HG02870 (cell line): ENCODE measurements at regions not wholly inside any gene's neighbourhood (a gene's known extent, or its start where the extent isn't known, plus 50 kb on each side); places are given as distances from the start of the nearest gene placed in this dataset.
"Not testable (repeated sequence)": the region's sequence is repeated elsewhere in the genome, so short reads cannot be mapped to it uniquely, and the experiment has no call there.

ENCODE experiments used
- ATAC-seq: cut with Tn5 transposase; IDR thresholded peaks from one replicate; pipeline ENCODE4 v1.9.1; 2021; ENCODE audit warnings: mild to moderate bottlenecking, moderate library complexity; ENCODE audit not compliant: unreplicated experiment

- no peak for ATAC-seq
Observed at GRCh38 chr4:116183241-116183640, 902.1 kb downstream of the TRAM1L1 start.

GRCh38 chr4:116180157-116180601 is 905.2 kb downstream of the TRAM1L1 start:
- no peak for ATAC-seq

GRCh38 chr4:116151371-116151770 is 934.0 kb downstream of the TRAM1L1 start:
- ATAC-seq = not testable (repeated sequence)

GRCh38 chr4:116150152-116150551 is 935.2 kb downstream of the TRAM1L1 start:
- ATAC-seq = no peak

GRCh38 chr4:116143198-116143597 is 942.2 kb downstream of the TRAM1L1 start:
- no peak for ATAC-seq

GRCh38 chr4:116132946-116133345 is 952.4 kb downstream of the TRAM1L1 start:
- ATAC-seq = no peak

GRCh38 chr4:116126794-116127193 is 958.6 kb downstream of the TRAM1L1 start:
- no peak for ATAC-seq

- ATAC-seq = no peak
Observed at GRCh38 chr4:116122124-116122523, 963.3 kb downstream of the TRAM1L1 start.

GRCh38 chr4:116118221-116118620 is 967.2 kb downstream of the TRAM1L1 start:
- ATAC-seq = no peak

GRCh38 chr4:116112861-116113260 is 972.5 kb downstream of the TRAM1L1 start:
- ATAC-seq = not testable (repeated sequence)

- no peak for ATAC-seq
Observed at GRCh38 chr4:116110713-116111112, 974.7 kb downstream of the TRAM1L1 start.

- no peak for ATAC-seq
Observed at GRCh38 chr4:116108606-116109005, 976.8 kb downstream of the TRAM1L1 start.

GRCh38 chr4:116101321-116101720 is 984.1 kb downstream of the TRAM1L1 start:
- ATAC-seq = no peak

GRCh38 chr4:116099596-116099995 is 985.8 kb downstream of the TRAM1L1 start:
- no peak for ATAC-seq

- ATAC-seq = not testable (repeated sequence)
Observed at GRCh38 chr4:116097353-116097752, 983.9 kb upstream of the NDST4 start.

GRCh38 chr4:116092961-116093360 is 979.5 kb upstream of the NDST4 start:
- ATAC-seq = no peak

GRCh38 chr4:116088771-116089170 is 975.4 kb upstream of the NDST4 start:
- ATAC-seq = no peak

GRCh38 chr4:116082808-116083366 is 969.5 kb upstream of the NDST4 start:
- ATAC-seq = no peak

GRCh38 chr4:116073051-116073450 is 959.6 kb upstream of the NDST4 start:
- no peak for ATAC-seq

GRCh38 chr4:116070283-116070682 is 956.9 kb upstream of the NDST4 start:
- ATAC-seq = no peak

GRCh38 chr4:116066711-116067245 is 953.4 kb upstream of the NDST4 start:
- ATAC-seq = no peak

GRCh38 chr4:116064331-116064730 is 950.9 kb upstream of the NDST4 start:
- no peak for ATAC-seq

- ATAC-seq = no peak
Observed at GRCh38 chr4:116059361-116059760, 945.9 kb upstream of the NDST4 start.
